ENCODE measurements at regions not wholly inside any gene's neighbourhood (a gene's known extent, or its start where the extent isn't known, plus 50 kb on each side); places are given as distances from the start of the nearest gene placed in this dataset.

GRCh38 chr12:88985011-88985410 lies 367.3 kb downstream of the DUSP6 start:
- DNase-seq, result no peak

GRCh38 chr12:88982694-88983093 lies 369.6 kb downstream of the DUSP6 start:
- no peak for DNase-seq

GRCh38 chr12:88977115-88977514 lies 375.2 kb downstream of the DUSP6 start:
- DNase-seq, result no peak

GRCh38 chr12:88973998-88974397 lies 378.3 kb downstream of the DUSP6 start:
- DNase-seq, result no peak

- no peak for DNase-seq
Measured at GRCh38 chr12:88970740-88971139, 381.6 kb downstream of the DUSP6 start.

- no peak for DNase-seq
Measured at GRCh38 chr12:88969127-88969526, 383.2 kb downstream of the DUSP6 start.

GRCh38 chr12:88960213-88960878 lies 380.1 kb upstream of the KITLG start:
- no peak for DNase-seq

- DNase-seq, result no peak
Measured at GRCh38 chr12:88958946-88959345, 378.7 kb upstream of the KITLG start.

GRCh38 chr12:88958153-88958552 lies 377.9 kb upstream of the KITLG start:
- no peak for DNase-seq

GRCh38 chr12:88957358-88957757 lies 377.1 kb upstream of the KITLG start:
- no peak for DNase-seq

- DNase-seq, result no peak
Measured at GRCh38 chr12:88955531-88955930, 375.3 kb upstream of the KITLG start.

GRCh38 chr12:88953029-88953586 lies 372.8 kb upstream of the KITLG start:
- DNase-seq, result no peak

- DNase-seq, result no peak
Measured at GRCh38 chr12:88952562-88952942, 372.3 kb upstream of the KITLG start.

- no peak for DNase-seq
Measured at GRCh38 chr12:88951860-88952561, 371.7 kb upstream of the KITLG start.

- no peak for DNase-seq
Measured at GRCh38 chr12:88951177-88951576, 370.9 kb upstream of the KITLG start.

- DNase-seq, result no peak
Measured at GRCh38 chr12:88947486-88948043, 367.3 kb upstream of the KITLG start.

- DNase-seq, result no peak
Measured at GRCh38 chr12:88946372-88946997, 366.2 kb upstream of the KITLG start.

GRCh38 chr12:88945051-88945732 lies 364.9 kb upstream of the KITLG start:
- DNase-seq, result no peak

GRCh38 chr12:88944397-88944796 lies 364.1 kb upstream of the KITLG start:
- no peak for DNase-seq

- no peak for DNase-seq
Measured at GRCh38 chr12:88940854-88941253, 360.6 kb upstream of the KITLG start.

- DNase-seq, result no peak
Measured at GRCh38 chr12:88935856-88936255, 355.6 kb upstream of the KITLG start.

- DNase-seq, result no peak
Measured at GRCh38 chr12:88934163-88934747, 354.0 kb upstream of the KITLG start.

- no peak for DNase-seq
Measured at GRCh38 chr12:88932457-88932856, 352.2 kb upstream of the KITLG start.

Data from stimulated activated CD4-positive, alpha-beta T cell treated with anti-CD3 and anti-CD28 coated beads, Interleukin-2, amount 100 ng/mL, for 24 hours (primary cell).